Liver (tissue), 8 donors: ENCODE measurements at regions not wholly inside any gene's neighbourhood (a gene's known extent, or its start where the extent isn't known, plus 50 kb on each side); places are given as distances from the start of the nearest gene placed in this dataset.

ENCODE experiments used
- DNase-seq: peaks from one replicate; pipeline ENCODE4 v3.0.0-alpha.2; 2017; ENCODE audit warnings: low spot score
- H3K27ac ChIP-seq, 2 donors: one replicate each; pipeline ENCODE4 v1.7.0; 2013; ENCODE audit warnings: inconsistent platforms in 2 of 2, low read length in 2 of 2, control low read depth in 1 of 2, low read depth in 1 of 2, mild to moderate bottlenecking in 1 of 2
- H3K27me3 ChIP-seq, 4 donors: one replicate each; pipeline versions ENCODE4 v1.6.1 to v1.7.0; 2013; ENCODE audit warnings: low read length in 3 of 4, inconsistent platforms in 1 of 4, mild to moderate bottlenecking in 1 of 4, moderate library complexity in 1 of 4; ENCODE audit not compliant: control insufficient read depth in 4 of 4, insufficient read depth in 4 of 4
- H3K36me3 ChIP-seq, 4 donors: one replicate each; pipeline versions ENCODE4 v1.6.1 to v1.7.0; 2013; ENCODE audit warnings: low read length in 3 of 4, mild to moderate bottlenecking in 3 of 4, low read depth in 1 of 4, moderate library complexity in 1 of 4; ENCODE audit not compliant: control insufficient read depth in 4 of 4, insufficient read depth in 3 of 4
- H3K4me1 ChIP-seq, 4 donors: one replicate each; pipeline versions ENCODE4 v1.6.1 to v1.7.0; 2013; ENCODE audit warnings: low read length in 3 of 4, mild to moderate bottlenecking in 3 of 4, moderate library complexity in 1 of 4; ENCODE audit not compliant: control insufficient read depth in 4 of 4, insufficient read depth in 4 of 4
- H3K4me3 ChIP-seq, 3 donors: one replicate each; pipeline versions ENCODE4 v1.6.1 to v1.7.0; 2013; ENCODE audit warnings: low read length in 3 of 3, control low read depth in 1 of 3, low read depth in 1 of 3, mild to moderate bottlenecking in 1 of 3
- H3K9ac ChIP-seq, 2 donors: one replicate each; pipeline ENCODE4 v1.7.0; 2013; ENCODE audit warnings: low read length in 2 of 2, mild to moderate bottlenecking in 2 of 2, moderate library complexity in 2 of 2, control low read depth in 1 of 2, low read depth in 1 of 2
- H3K9me3 ChIP-seq, 4 donors: one replicate each; pipeline versions ENCODE4 v1.6.1 to v1.7.0; 2013; ENCODE audit warnings: low read length in 3 of 4; ENCODE audit not compliant: control insufficient read depth in 4 of 4
- ATF3 ChIP-seq: IDR thresholded peaks from 2 replicates; pipeline ENCODE4 v1.6.1; 2016; ENCODE audit warnings: antibody characterized with exemption
- CTCF ChIP-seq: fragments of 150-350 bp; IDR thresholded peaks from 2 replicates; pipeline ENCODE4 v1.5.1; 2017; ENCODE audit warnings: improper control_type of control experiment, low read depth, low read length; ENCODE audit not compliant: missing input control
- EGR1 ChIP-seq, 2 donors: IDR thresholded peaks; 2 replicates each; pipeline ENCODE4 v1.6.1; 2016 to 2018; ENCODE audit warnings: antibody characterized with exemption in 2 of 2, low read depth in 2 of 2
- FOXA1 ChIP-seq: IDR thresholded peaks from 2 replicates; pipeline ENCODE4 v1.6.1; 2016; ENCODE audit warnings: antibody characterized with exemption
- GABPA ChIP-seq, 2 donors: IDR thresholded peaks in 1 of 2; conservative IDR thresholded peaks in 1 of 2; 2 replicates each; pipeline ENCODE4 v1.6.1; 2016; ENCODE audit warnings: antibody characterized with exemption in 2 of 2, mild to moderate bottlenecking in 1 of 2, moderate library complexity in 1 of 2
- HNF4A ChIP-seq, 2 donors: conservative IDR thresholded peaks; 2 replicates each; pipeline ENCODE4 v1.6.1; 2016; ENCODE audit warnings: antibody characterized with exemption in 2 of 2, mild to moderate bottlenecking in 2 of 2
- HNF4G ChIP-seq: IDR thresholded peaks from 2 replicates; pipeline ENCODE4 v1.6.1; 2016; ENCODE audit warnings: antibody characterized with exemption
- JUND ChIP-seq, 2 donors: IDR thresholded peaks; 2 replicates each; pipeline ENCODE4 v1.6.1; 2016; ENCODE audit warnings: antibody characterized with exemption in 2 of 2
- MAX ChIP-seq: IDR thresholded peaks from 2 replicates; pipeline ENCODE4 v1.6.1; 2016; ENCODE audit warnings: antibody characterized with exemption
- NR2F2 ChIP-seq: IDR thresholded peaks from 2 replicates; pipeline ENCODE4 v1.6.1; 2016; ENCODE audit warnings: antibody characterized with exemption
- RAD21 ChIP-seq, 2 donors: IDR thresholded peaks; 2 replicates each; pipeline ENCODE4 v1.6.1; 2016; ENCODE audit warnings: antibody characterized with exemption in 2 of 2, mild to moderate bottlenecking in 2 of 2
- REST ChIP-seq: IDR thresholded peaks from 2 replicates; pipeline ENCODE4 v1.6.1; 2016; ENCODE audit warnings: antibody characterized with exemption, mild to moderate bottlenecking
- RXRA ChIP-seq, 2 donors: IDR thresholded peaks; 2 replicates each; pipeline ENCODE4 v1.6.1; 2017 to 2018; ENCODE audit warnings: antibody characterized with exemption in 2 of 2, mild to moderate bottlenecking in 1 of 2
- SP1 ChIP-seq: IDR thresholded peaks from 2 replicates; pipeline ENCODE4 v1.6.1; 2018; ENCODE audit warnings: antibody characterized with exemption, mild to moderate bottlenecking
- TAF1 ChIP-seq: conservative IDR thresholded peaks from 2 replicates; pipeline ENCODE4 v1.6.1; 2016; ENCODE audit warnings: antibody characterized with exemption, mild to moderate bottlenecking
- YY1 ChIP-seq: IDR thresholded peaks from 2 replicates; pipeline ENCODE4 v1.6.1; 2016; ENCODE audit warnings: antibody characterized with exemption, mild to moderate bottlenecking
- ZBTB33 ChIP-seq: IDR thresholded peaks from 2 replicates; pipeline ENCODE4 v1.6.1; 2016; ENCODE audit warnings: antibody characterized with exemption
- WGBS: extraction: QIAGEN DNeasy Blood & Tissue Kit; methylation state at CpG from one replicate; pipeline ENCODE4 v1.1.7; 2013; 5-methylcytosine and 5-hydroxymethylcytosine counted together
- donor health status: healthy.
- donor health status: healthy.
- donor health status: healthy.
- donor health status: healthy.
- donor health status: healthy.

- H3K27me3 ChIP-seq: peaks cover 0 to 1% (median 0%) of the 10 kb centered on the region in 4 donors
- H3K9ac ChIP-seq: no peak overlapping the region
- no peak overlapping the region for H3K27ac ChIP-seq
- DNase-seq: no peak
- 69% methylated on average over 1 of the region's 1 CpG for WGBS
- no peak overlapping the region for H3K4me3 ChIP-seq
- no peaks in the 10 kb centered on the region for H3K36me3 ChIP-seq
- H3K9me3 ChIP-seq: no peaks in the 10 kb centered on the region
- no peaks in the 10 kb centered on the region for H3K4me1 ChIP-seq
- TF ChIP-seq CTCF (no peak), RXRA (IDR thresholded peaks at IDR 0.05) (no peak), JUND (IDR thresholded peaks at IDR 0.05) (no peak), ATF3 (no peak), GABPA (IDR thresholded peaks at IDR 0.05 in 1 of 2, conservative IDR thresholded peaks at IDR 0.05 in 1 of 2) (no peak), NR2F2 (no peak), HNF4A (conservative IDR thresholded peaks at IDR 0.05) (no peak), HNF4G (no peak), MAX (no peak), TAF1 (no peak), ZBTB33 (no peak), EGR1 (IDR thresholded peaks at IDR 0.05; ENCODE audit: low read depth in 2 of 2) (no peak), SP1 (no peak)
Measured at GRCh38 chr21:22880573-22880972, 1882.4 kb downstream of the NCAM2 start.

- Histone ChIP-seq H3K27me3 (no peaks in the 10 kb centered on the region), H3K27ac (no peak overlapping the region), H3K9me3 (no peaks in the 10 kb centered on the region), H3K4me3 (no peak overlapping the region), H3K9ac (no peak overlapping the region), H3K4me1 (no peaks in the 10 kb centered on the region), H3K36me3 (no peaks in the 10 kb centered on the region)
- 34% methylated on average over 4 of the region's 4 CpGs for WGBS
- TF ChIP-seq YY1: no peak
- no peak for TF ChIP-seq JUND (IDR thresholded peaks at IDR 0.05)
- no peak for TF ChIP-seq SP1
- TF ChIP-seq GABPA (IDR thresholded peaks at IDR 0.05 in 1 of 2, conservative IDR thresholded peaks at IDR 0.05 in 1 of 2): no peak
- no peak for TF ChIP-seq NR2F2
- no peak for TF ChIP-seq ATF3
- TF ChIP-seq RAD21 (IDR thresholded peaks at IDR 0.05): no peak
- DNase-seq: no peak
Measured at GRCh38 chr21:22881131-22881530, 1882.9 kb downstream of the NCAM2 start.

GRCh38 chr21:22885079-22885478 is 1886.9 kb downstream of the NCAM2 start:
- H3K36me3 ChIP-seq: no peaks in the 10 kb centered on the region
- DNase-seq: no peak
- no peak overlapping the region for H3K9ac ChIP-seq
- no peaks in the 10 kb centered on the region for H3K27me3 ChIP-seq
- H3K9me3 ChIP-seq: no peaks in the 10 kb centered on the region
- H3K4me1 ChIP-seq: no peaks in the 10 kb centered on the region
- no peak overlapping the region for H3K4me3 ChIP-seq
- 67% methylated on average over 4 of the region's 4 CpGs for WGBS
- no peak overlapping the region for H3K27ac ChIP-seq
- no peak for TF ChIP-seq CTCF
- TF ChIP-seq REST: no peak
- TF ChIP-seq FOXA1: no peak
- no peak for TF ChIP-seq GABPA (IDR thresholded peaks at IDR 0.05 in 1 of 2, conservative IDR thresholded peaks at IDR 0.05 in 1 of 2)
- no peak for TF ChIP-seq MAX
- no peak for TF ChIP-seq TAF1
- no peak for TF ChIP-seq YY1
- TF ChIP-seq EGR1 (IDR thresholded peaks at IDR 0.05; ENCODE audit: low read depth in 2 of 2): no peak
